Smooth muscle cell (in vitro differentiated cells): ENCODE measurements at regions not wholly inside any gene's neighbourhood (a gene's known extent, or its start where the extent isn't known, plus 50 kb on each side); places are given as distances from the start of the nearest gene placed in this dataset.
"Not testable (repeated sequence)": the region's sequence is repeated elsewhere in the genome, so short reads cannot be mapped to it uniquely, and the experiment has no call there.

Experiments used
- DNase-seq: peaks from one replicate; lab custom pipeline; 2025; ENCODE audit not compliant: unreplicated experiment; lab: John Stamatoyannopoulos, UW
- H2AFZ ChIP-seq: fragments of 200-600 bp; sonication (generic); 2 replicates; pipeline ENCODE4 v1.6.0; 2016; ENCODE audit warnings: antibody characterized with exemption, low read depth, mild to moderate bottlenecking
- H3F3A ChIP-seq: fragments of 200-600 bp; sonication (generic); 2 replicates; pipeline ENCODE4 v1.6.0; 2017; ENCODE audit warnings: antibody characterized with exemption, low read depth
- H3K27ac ChIP-seq: fragments of 200-600 bp; sonication (generic); 2 replicates; pipeline ENCODE4 v1.5.1; 2016; ENCODE audit warnings: low read depth, mild to moderate bottlenecking
- H3K27me3 ChIP-seq: fragments of 200-600 bp; sonication (generic); 2 replicates; pipeline ENCODE4 v1.6.1; 2016; ENCODE audit warnings: low read depth, mild to moderate bottlenecking
- H3K36me3 ChIP-seq: fragments of 200-600 bp; sonication (generic); 2 replicates; pipeline ENCODE4 v1.5.1; 2016; ENCODE audit warnings: low read depth
- H3K4me1 ChIP-seq: fragments of 200-600 bp; sonication (generic); 2 replicates; pipeline ENCODE4 v1.5.1; 2016; ENCODE audit warnings: low read depth
- H3K4me2 ChIP-seq: fragments of 200-600 bp; sonication (generic); 2 replicates; pipeline ENCODE4 v1.6.0; 2016; ENCODE audit warnings: mild to moderate bottlenecking
- H3K4me3 ChIP-seq: fragments of 200-600 bp; sonication (generic); 2 replicates; pipeline ENCODE4 v1.5.1; 2016; ENCODE audit warnings: mild to moderate bottlenecking
- H3K79me2 ChIP-seq: fragments of 200-600 bp; sonication (generic); 2 replicates; pipeline ENCODE4 v1.6.0; 2016; ENCODE audit warnings: low read depth, mild to moderate bottlenecking
- H3K9ac ChIP-seq: fragments of 200-600 bp; sonication (generic); 2 replicates; pipeline ENCODE4 v1.6.0; 2016; ENCODE audit warnings: low read depth
- H3K9me3 ChIP-seq: fragments of 200-600 bp; sonication (generic); replicated peaks from 2 replicates; pipeline ENCODE4 v1.5.1; 2016; ENCODE audit warnings: low read depth
- H4K20me1 ChIP-seq: fragments of 200-600 bp; sonication (generic); 2 replicates; pipeline ENCODE4 v1.6.0; 2016; ENCODE audit warnings: low read depth
- CTCF ChIP-seq: fragments of 200-600 bp; sonication (generic); IDR thresholded peaks from 2 replicates; pipeline ENCODE4 v1.5.1; 2017; ENCODE audit warnings: borderline replicate concordance, mild to moderate bottlenecking, antibody characterized with exemption; ENCODE audit not compliant: insufficient read depth, poor library complexity, severe bottlenecking
- WGBS: methylation state at CpG from one replicate; pipeline ENCODE4 v1.1.7; 2016; ENCODE audit warnings: low lambda C conversion rate; 5-methylcytosine and 5-hydroxymethylcytosine counted together

DNA sequence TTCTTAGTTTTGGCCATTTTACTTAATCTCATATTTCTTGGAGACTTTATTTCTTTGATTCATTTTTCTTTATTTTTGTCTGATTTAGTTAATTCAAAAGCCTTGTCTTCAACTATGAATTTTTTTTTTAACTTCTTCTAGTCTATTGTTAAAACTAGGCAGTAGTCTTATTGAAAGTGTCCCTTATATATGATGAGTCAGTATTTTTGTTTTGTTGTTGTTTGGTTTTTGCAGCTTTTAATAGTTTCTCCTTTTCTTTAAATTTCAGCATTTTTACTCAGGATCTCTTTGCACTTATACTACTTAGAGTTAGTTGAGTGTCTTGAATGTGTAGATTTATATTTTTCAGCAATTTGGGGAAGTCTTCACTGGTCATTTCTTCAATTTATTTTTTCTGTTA, 758.5 kb upstream of the CDH8 start:
- Histone ChIP-seq H2AFZ (no peak overlapping the region), H3F3A (no peaks in the 10 kb centered on the region), H3K79me2 (no peaks in the 10 kb centered on the region), H3K36me3 (no peaks in the 10 kb centered on the region), H3K9me3 (no peaks in the 10 kb centered on the region), H4K20me1 (no peaks in the 10 kb centered on the region), H3K27ac (no peak overlapping the region), H3K27me3 (no peaks in the 10 kb centered on the region), H3K4me2 (no peak overlapping the region), H3K9ac (no peak overlapping the region), H3K4me3 (no peak overlapping the region), H3K4me1 (no peaks in the 10 kb centered on the region)
- no peak for DNase-seq
- no peak for TF ChIP-seq CTCF

GRCh38 chr16:62780081-62780480, 743.8 kb upstream of the CDH8 start:
- not testable (repeated sequence) for H3K4me1 ChIP-seq, H4K20me1 ChIP-seq, H3K4me3 ChIP-seq, H3K4me2 ChIP-seq, H3K79me2 ChIP-seq, H3F3A ChIP-seq, H2AFZ ChIP-seq, H3K27me3 ChIP-seq, H3K36me3 ChIP-seq, H3K9ac ChIP-seq, DNase-seq, H3K27ac ChIP-seq, H3K9me3 ChIP-seq
- 70% methylated on average over 3 of the region's 3 CpGs for WGBS

GRCh38 chr16:62764572-62764971, 728.3 kb upstream of the CDH8 start:
- 75% methylated on average over 2 of the region's 2 CpGs for WGBS

DNA sequence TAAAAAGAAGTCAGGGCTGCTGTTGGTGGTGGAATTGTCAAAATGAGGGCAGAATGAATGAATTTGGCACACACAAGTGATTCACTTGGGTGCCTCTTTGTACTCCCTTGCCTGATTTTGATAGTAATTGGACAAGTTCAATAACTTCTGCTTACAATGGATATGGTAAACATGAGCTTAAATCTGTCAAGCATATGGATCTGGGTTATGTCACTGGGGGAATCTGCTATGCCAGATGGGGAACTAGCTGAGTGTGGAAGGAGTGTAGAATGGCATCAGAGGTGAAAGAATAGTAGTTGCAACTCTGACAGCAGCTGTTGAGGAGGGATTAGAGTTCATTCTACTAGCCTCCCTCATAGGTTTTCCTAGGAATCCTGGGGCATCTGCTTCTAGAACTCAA, 724.2 kb upstream of the CDH8 start:
- no peaks in the 10 kb centered on the region for H3K9me3 ChIP-seq
- H4K20me1 ChIP-seq = no peaks in the 10 kb centered on the region
- H2AFZ ChIP-seq = no peak overlapping the region
- H3K79me2 ChIP-seq = no peaks in the 10 kb centered on the region
- no peak for TF ChIP-seq CTCF
- no peak overlapping the region for H3K4me3 ChIP-seq
- no peak for DNase-seq
- no peaks in the 10 kb centered on the region for H3F3A ChIP-seq
- no peak overlapping the region for H3K9ac ChIP-seq
- H3K4me1 ChIP-seq = no peaks in the 10 kb centered on the region
- no peaks in the 10 kb centered on the region for H3K27me3 ChIP-seq
- H3K4me2 ChIP-seq = no peak overlapping the region
- H3K27ac ChIP-seq = no peak overlapping the region
- no peaks in the 10 kb centered on the region for H3K36me3 ChIP-seq

More at GRCh38 chr16:62764572-62764971, 728.3 kb upstream of the CDH8 start:
- Histone ChIP-seq H3K4me3 (no peak overlapping the region), H2AFZ (no peak overlapping the region), H3K27me3 (no peaks in the 10 kb centered on the region), H3K4me2 (no peak overlapping the region), H3K4me1 (no peaks in the 10 kb centered on the region), H3K9me3 (no peaks in the 10 kb centered on the region), H3K79me2 (no peaks in the 10 kb centered on the region), H3F3A (no peaks in the 10 kb centered on the region), H3K27ac (no peak overlapping the region), H4K20me1 (no peaks in the 10 kb centered on the region), H3K9ac (no peak overlapping the region), H3K36me3 (no peaks in the 10 kb centered on the region)
- no peak for DNase-seq
- TF ChIP-seq CTCF = no peak
